ES-I3 (cell line): ENCODE measurements at regions not wholly inside any gene's neighbourhood (a gene's known extent, or its start where the extent isn't known, plus 50 kb on each side); places are given as distances from the start of the nearest gene placed in this dataset.

ENCODE experiments used
- H3K36me3 ChIP-seq: 2 replicates; pipeline ENCODE4 v1.6.1; 2013; ENCODE audit warnings: mild to moderate bottlenecking, low read length, control low read depth, moderate library complexity; ENCODE audit not compliant: insufficient read depth
- H3K4me1 ChIP-seq: 2 replicates; pipeline ENCODE4 v1.6.1; 2013; ENCODE audit warnings: mild to moderate bottlenecking, control low read depth, low read length; ENCODE audit not compliant: insufficient read depth
- H3K9ac ChIP-seq: 2 replicates; pipeline ENCODE4 v1.6.1; 2013; ENCODE audit warnings: low read depth, mild to moderate bottlenecking, low read length, moderate library complexity
- H3K9me3 ChIP-seq: 2 replicates; pipeline ENCODE4 v1.6.1; 2013; ENCODE audit warnings: mild to moderate bottlenecking, low read length, moderate library complexity; ENCODE audit not compliant: control insufficient read depth, insufficient read depth

- Histone ChIP-seq H3K4me1 (peaks cover 12% of the 10 kb centered on the region; the same call in 1 of the 2 replicates), H3K9ac (no peak overlapping the region), H3K9me3 (0 out of 2 replicates have a peak, but pooled peaks cover 3% of the 10 kb centered on the region), H3K36me3 (no peaks in the 10 kb centered on the region)
Measured at GRCh38 chr21:35225573-35225972, 176.5 kb upstream of the RUNX1 start.

DNA sequence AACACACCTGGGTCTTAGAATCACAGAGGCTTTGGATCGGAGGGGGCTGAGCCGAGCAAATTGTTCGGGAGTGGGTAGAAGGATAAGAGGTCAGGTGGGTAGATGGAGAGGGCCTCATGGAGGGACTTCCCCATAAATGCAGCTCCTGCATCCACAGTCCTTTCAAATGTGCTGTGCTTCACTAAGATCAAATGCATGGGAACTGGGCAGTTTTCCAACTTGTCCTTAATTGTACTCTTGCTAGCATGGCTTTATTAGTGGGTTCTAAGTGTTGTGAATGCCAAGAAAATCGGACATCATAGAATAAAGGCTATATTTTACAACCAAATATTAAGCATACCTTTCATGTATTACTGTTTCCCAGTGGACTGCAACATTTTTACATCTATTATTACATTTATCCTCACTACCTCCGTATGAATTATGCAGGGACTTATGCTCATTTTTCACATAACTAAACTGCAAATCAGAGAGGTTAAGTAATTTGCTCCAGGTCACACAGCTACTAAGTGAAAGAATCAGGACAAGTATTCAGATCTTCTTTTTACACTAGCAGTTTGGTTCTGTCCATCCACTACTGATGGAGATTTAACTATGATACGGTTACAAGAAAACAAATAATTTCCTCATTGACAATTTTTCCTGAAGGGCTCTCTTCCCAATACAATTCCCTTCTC lies 174.5 kb upstream of the RUNX1 start:
- Histone ChIP-seq H3K9me3 (0 out of 2 replicates have a peak, but pooled peaks cover 3% of the 10 kb centered on the region), H3K4me1 (peaks cover 17% of the 10 kb centered on the region), H3K9ac (no peak overlapping the region), H3K36me3 (no peaks in the 10 kb centered on the region)

DNA sequence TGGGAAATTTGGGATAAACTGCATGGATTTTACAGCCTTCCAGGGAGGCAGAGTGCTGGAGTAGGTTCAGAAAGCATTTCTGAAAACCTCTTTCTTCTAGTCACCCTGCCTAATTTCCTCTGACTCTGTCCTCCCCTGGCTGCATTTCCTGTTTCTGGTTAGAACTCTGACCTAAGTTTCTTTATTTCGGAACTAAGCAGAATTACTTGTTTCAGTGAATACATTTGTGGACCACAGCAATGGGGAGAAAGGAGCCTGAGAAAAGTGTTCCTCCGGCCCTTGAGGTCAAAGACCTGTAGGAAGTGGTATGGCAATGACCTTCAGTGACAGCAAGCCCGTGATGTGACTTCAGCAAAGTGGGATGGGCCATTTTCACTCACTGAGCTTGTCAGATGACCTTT lies 173.4 kb upstream of the RUNX1 start:
- Histone ChIP-seq H3K36me3 (no peaks in the 10 kb centered on the region), H3K9me3 (0 out of 2 replicates have a peak, but pooled peaks cover 3% of the 10 kb centered on the region), H3K4me1 (peaks cover 23% of the 10 kb centered on the region), H3K9ac (no peak overlapping the region)

- H3K4me1 ChIP-seq: peaks cover 27% of the 10 kb centered on the region
- 0 out of 2 replicates have a peak, but pooled peaks cover 3% of the 10 kb centered on the region for H3K9me3 ChIP-seq
- no peak overlapping the region for H3K9ac ChIP-seq
Measured at GRCh38 chr21:35222021-35222420, 172.9 kb upstream of the RUNX1 start.

GRCh38 chr21:35220301-35220700 lies 171.2 kb upstream of the RUNX1 start:
- Histone ChIP-seq H3K4me1 (peaks cover 26% of the 10 kb centered on the region), H3K36me3 (no peaks in the 10 kb centered on the region), H3K9ac (no peak overlapping the region), H3K9me3 (0 out of 2 replicates have a peak, but pooled peaks cover 3% of the 10 kb centered on the region)

More at GRCh38 chr21:35222021-35222420, 172.9 kb upstream of the RUNX1 start:
- no peaks in the 10 kb centered on the region for H3K36me3 ChIP-seq

DNA sequence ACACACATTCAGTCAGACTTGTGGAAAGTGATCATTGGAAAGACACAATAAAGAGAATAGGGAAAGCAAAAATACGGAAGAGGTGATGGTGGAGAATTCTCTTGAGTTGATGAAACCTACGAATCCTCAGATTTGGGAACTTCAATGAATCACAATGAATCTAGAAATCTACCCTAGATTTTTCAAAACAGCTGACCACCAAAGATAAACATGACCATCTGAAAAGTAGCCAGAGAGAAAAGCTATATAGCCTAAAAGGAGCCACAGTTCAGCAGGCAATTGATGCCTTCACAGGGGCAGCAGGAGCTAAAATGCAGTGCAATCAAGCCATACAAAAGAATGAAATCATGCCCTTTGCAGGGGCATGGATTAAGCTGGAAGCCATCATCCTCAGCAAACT lies 170.6 kb upstream of the RUNX1 start:
- Histone ChIP-seq H3K9me3 (0 out of 2 replicates have a peak, but pooled peaks cover 3% of the 10 kb centered on the region), H3K4me1 (peaks cover 26% of the 10 kb centered on the region), H3K9ac (no peak overlapping the region), H3K36me3 (no peaks in the 10 kb centered on the region)

GRCh38 chr21:35219291-35219690 lies 170.2 kb upstream of the RUNX1 start:
- H3K36me3 ChIP-seq: no peaks in the 10 kb centered on the region
- H3K9me3 ChIP-seq: 0 out of 2 replicates have a peak, but pooled peaks cover 3% of the 10 kb centered on the region
- H3K4me1 ChIP-seq: peaks cover 26% of the 10 kb centered on the region
- H3K9ac ChIP-seq: no peak overlapping the region

- no peaks in the 10 kb centered on the region for H3K36me3 ChIP-seq
- peaks cover 26% of the 10 kb centered on the region for H3K4me1 ChIP-seq
- no peak overlapping the region for H3K9ac ChIP-seq
- 0 out of 2 replicates have a peak, but pooled peaks cover 3% of the 10 kb centered on the region for H3K9me3 ChIP-seq
Measured at GRCh38 chr21:35217504-35218060, 168.5 kb upstream of the RUNX1 start.

DNA sequence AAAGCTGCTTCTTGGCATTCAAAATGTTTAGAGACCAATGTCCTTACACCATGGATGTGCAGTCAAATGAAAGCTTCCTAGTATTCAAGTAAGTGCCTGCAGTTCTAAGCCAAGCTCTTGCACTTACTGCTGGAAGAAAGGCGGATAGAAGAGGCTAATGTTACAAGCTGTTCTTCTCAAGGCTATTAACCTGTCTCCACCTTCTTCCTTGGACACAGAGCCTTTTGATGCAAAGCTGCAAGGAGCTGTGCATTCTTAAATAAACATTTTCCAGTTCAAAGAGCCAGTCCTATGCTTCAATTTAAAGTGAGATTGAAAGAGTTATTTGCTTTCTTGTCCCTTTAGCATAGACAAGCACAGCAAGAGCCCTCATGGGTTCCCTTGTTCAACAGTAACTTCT lies 167.9 kb upstream of the RUNX1 start:
- Histone ChIP-seq H3K9ac (no peak overlapping the region), H3K4me1 (peaks cover 26% of the 10 kb centered on the region), H3K36me3 (no peaks in the 10 kb centered on the region), H3K9me3 (0 out of 2 replicates have a peak, but pooled peaks cover 3% of the 10 kb centered on the region)

- Histone ChIP-seq H3K9ac (no peak overlapping the region), H3K9me3 (0 out of 2 replicates have a peak, but pooled peaks cover under 1% of the 10 kb centered on the region), H3K4me1 (peaks cover 26% of the 10 kb centered on the region), H3K36me3 (no peaks in the 10 kb centered on the region)
Measured at GRCh38 chr21:35215870-35216269, 166.8 kb upstream of the RUNX1 start.

DNA sequence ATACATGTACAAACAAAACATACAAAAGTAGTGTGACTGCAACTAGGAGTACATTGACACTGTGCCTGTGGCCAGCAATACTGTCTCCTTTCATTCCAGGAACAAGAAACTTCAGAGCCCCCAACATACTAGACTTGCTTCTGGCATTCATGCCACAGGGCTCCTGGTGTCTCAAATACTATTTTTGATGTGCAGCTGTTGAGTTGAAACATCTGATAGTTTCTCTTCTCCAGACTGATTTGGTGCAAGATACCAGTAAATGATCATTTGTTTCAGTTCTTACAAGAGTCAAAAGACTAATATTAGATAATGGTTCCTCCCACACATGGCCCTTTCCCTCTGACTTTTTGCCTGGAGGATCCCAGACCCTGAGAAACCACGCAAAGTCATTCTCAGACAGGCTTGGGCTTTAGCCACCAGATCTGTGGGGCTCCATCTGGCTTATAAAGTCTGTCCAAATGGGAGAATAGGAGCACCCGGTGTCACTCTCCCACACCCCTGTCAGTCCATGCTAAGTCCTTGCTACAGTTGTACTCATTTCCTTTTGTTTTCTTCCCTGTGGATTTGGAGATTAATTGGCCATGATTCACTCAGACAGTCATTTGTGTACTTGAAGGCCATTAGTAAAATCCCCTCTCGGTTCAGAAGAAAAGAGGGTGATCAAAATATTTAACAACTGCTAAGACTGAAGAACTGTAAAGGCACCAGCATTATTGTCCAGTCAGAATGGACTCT lies 163.5 kb upstream of the RUNX1 start:
- H3K4me1 ChIP-seq: peaks cover 15% of the 10 kb centered on the region
- no peaks in the 10 kb centered on the region for H3K9me3 ChIP-seq
- H3K36me3 ChIP-seq: no peaks in the 10 kb centered on the region
- H3K9ac ChIP-seq: no peak overlapping the region

DNA sequence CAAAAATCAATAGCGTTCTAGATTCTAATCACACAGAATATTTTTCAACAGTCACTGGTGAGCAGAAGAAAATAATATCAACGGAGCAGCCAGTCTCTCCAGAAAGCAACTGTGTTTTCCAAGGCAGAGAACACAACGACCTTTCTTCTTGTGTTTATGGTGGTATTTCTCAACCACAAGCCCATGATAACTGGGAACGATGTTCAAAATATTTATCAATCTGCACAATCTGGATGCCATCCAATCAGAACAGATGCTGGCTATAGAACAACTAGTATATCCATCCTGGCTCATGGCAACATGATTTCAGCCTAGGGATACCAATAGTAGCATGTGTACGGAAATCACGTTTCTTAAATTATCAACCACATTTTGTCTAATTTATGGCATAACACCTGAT lies 162.7 kb upstream of the RUNX1 start:
- no peak overlapping the region for H3K9ac ChIP-seq
- H3K9me3 ChIP-seq: no peaks in the 10 kb centered on the region
- no peaks in the 10 kb centered on the region for H3K36me3 ChIP-seq
- H3K4me1 ChIP-seq: peaks cover 11% of the 10 kb centered on the region

GRCh38 chr21:35210093-35210492 lies 161.0 kb upstream of the RUNX1 start:
- Histone ChIP-seq H3K9ac (no peak overlapping the region), H3K4me1 (peaks cover 13% of the 10 kb centered on the region; the same call in 1 of the 2 replicates), H3K9me3 (no peaks in the 10 kb centered on the region), H3K36me3 (no peaks in the 10 kb centered on the region)

GRCh38 chr21:35208810-35209517 lies 159.9 kb upstream of the RUNX1 start:
- Histone ChIP-seq H3K9ac (no peak overlapping the region), H3K4me1 (peaks cover 16% of the 10 kb centered on the region), H3K36me3 (no peaks in the 10 kb centered on the region), H3K9me3 (no peaks in the 10 kb centered on the region)
